ENCODE measurements at regions not wholly inside any gene's neighbourhood (a gene's known extent, or its start where the extent isn't known, plus 50 kb on each side); places are given as distances from the start of the nearest gene placed in this dataset.

GRCh38 chr2:108079736-108080135 is 93.4 kb downstream of the SLC5A7 start:
- Mint-ChIP-seq H3K36me3 (ENCODE audit: low read depth) (no peaks in the 10 kb centered on the region), H3K4me1 (peaks cover 9% of the 10 kb centered on the region; the same call in 2 of the 3 replicates), H3K27ac (no peak overlapping the region), H3K4me3 (no peak overlapping the region), H3K27me3 (ENCODE audit: insufficient read depth, low read depth, poor library complexity) (peaks cover 8% of the 10 kb centered on the region), H3K9me3 (peaks cover 3% of the 10 kb centered on the region; the same call in 2 of the 3 replicates)
- H3K79me2 ChIP-seq (replicated peaks; ENCODE audit: insufficient read depth) = no peaks in the 10 kb centered on the region
- 0 out of 2 replicates have a peak, but pooled peaks cover 3% of the 10 kb centered on the region for H3K9me2 ChIP-seq (ENCODE audit: insufficient read depth)
- H2AFZ ChIP-seq = no peak overlapping the region
- H3K4me3 ChIP-seq = no peak overlapping the region
- no peak overlapping the region for H3K4me2 ChIP-seq
- no peak for ATAC-seq
- DNase-seq (ENCODE audit: low spot score) = no peak
- H3K27me3 ChIP-seq (ENCODE audit: insufficient read depth) = no peaks in the 10 kb centered on the region
- H3K4me1 ChIP-seq (ENCODE audit: insufficient read depth) = peaks cover 6% of the 10 kb centered on the region; the same call in 1 of the 2 replicates
- H3K27ac ChIP-seq (ENCODE audit: low read depth) = no peak overlapping the region
- no peaks in the 10 kb centered on the region for H4K20me1 ChIP-seq (replicated peaks; ENCODE audit: insufficient read depth)
- TF ChIP-seq POLR2AphosphoS5 (IDR thresholded peaks at IDR 0.05; ENCODE audit: low read depth) (no peak), ZNF114 (CRISPR knock-in tag; IDR thresholded peaks at IDR 0.05) (no peak), REST (IDR thresholded peaks at IDR 0.05; ENCODE audit: unreplicated experiment) (no peak), STAT1 (IDR thresholded peaks at IDR 0.05; ENCODE audit: unreplicated experiment) (no peak), EZH2 (IDR thresholded peaks at IDR 0.05; ENCODE audit: low read depth, unreplicated experiment) (no peak), NANOG (IDR thresholded peaks at IDR 0.05; ENCODE audit: borderline replicate concordance) (no peak), CREB1 (CRISPR knock-in tag; IDR thresholded peaks at IDR 0.05; ENCODE audit: low read depth) (no peak), ZNF331 (CRISPR knock-in tag; IDR thresholded peaks at IDR 0.05; ENCODE audit: low read depth) (no peak), ETS1 (IDR thresholded peaks at IDR 0.05) (no peak), CTCF (conservative IDR thresholded peaks at IDR 0.05; ENCODE audit: low read depth in 2 of 2) (no peak), JUNB (IDR thresholded peaks at IDR 0.05; ENCODE audit: unreplicated experiment) (no peak), EZH2phosphoT487 (IDR thresholded peaks at IDR 0.05; ENCODE audit: unreplicated experiment) (no peak)
- H3K36me3 ChIP-seq (ENCODE audit: insufficient read depth) = no peaks in the 10 kb centered on the region
- no peaks in the 10 kb centered on the region for H3F3A ChIP-seq (replicated peaks; ENCODE audit: low read depth)
